ENCODE measurements at regions not wholly inside any gene's neighbourhood (a gene's known extent, or its start where the extent isn't known, plus 50 kb on each side); places are given as distances from the start of the nearest gene placed in this dataset.

GRCh38 chr2:210954386-210954907 lies 398.0 kb downstream of the CPS1 start:
- Histone ChIP-seq H4K8ac (ENCODE audit: extremely low read depth, insufficient read depth, low read length) (no peak overlapping the region), H2AFZ (ENCODE audit: low read length) (no peak overlapping the region), H3K18ac (ENCODE audit: extremely low read depth, low read length) (no peak overlapping the region), H3K36me3 (ENCODE audit: control insufficient read depth in 2 of 4, insufficient read depth in 4 of 4, low read length in 3 of 4) (no peaks in the 10 kb centered on the region), H3K14ac (ENCODE audit: insufficient read length) (no peak overlapping the region), H2BK20ac (ENCODE audit: low read length) (no peak overlapping the region), H3K27ac (ENCODE audit: low read depth, low read length) (no peak overlapping the region), H3K23ac (ENCODE audit: insufficient read length) (no peak overlapping the region), H4K5ac (ENCODE audit: insufficient read length, low read depth, low read length) (no peak overlapping the region), H2BK15ac (ENCODE audit: low read length) (no peak overlapping the region), H3K4me1 (replicated peaks in 1 of 4; ENCODE audit: control insufficient read depth in 3 of 4, insufficient read depth in 4 of 4, low read length in 3 of 4) (no peaks in the 10 kb centered on the region), H4K91ac (replicated peaks; ENCODE audit: insufficient read length, low read length) (no peak overlapping the region), H3K4ac (replicated peaks; ENCODE audit: insufficient read length, low read depth, low read length) (no peak overlapping the region), H3K27me3 (replicated peaks in 1 of 4; ENCODE audit: control insufficient read depth in 3 of 4, extremely low read depth in 1 of 4, insufficient read depth in 3 of 4, low read length in 3 of 4) (no peaks in the 10 kb centered on the region), H3K56ac (replicated peaks; ENCODE audit: insufficient read length, low read depth, low read length) (no peak overlapping the region), H3K9ac (replicated peaks in 1 of 4; ENCODE audit: extremely low read depth in 1 of 4, low read depth in 3 of 4, low read length in 3 of 4) (no peak overlapping the region), H2AK5ac (ENCODE audit: low read depth, low read length) (no peak overlapping the region), H3K79me1 (ENCODE audit: low read depth, low read length) (no peaks in the 10 kb centered on the region), H2BK12ac (ENCODE audit: low read depth, low read length) (no peak overlapping the region), H3K4me2 (ENCODE audit: insufficient read depth in 1 of 2, low read depth in 2 of 2, low read length in 2 of 2) (no peak overlapping the region), H2BK5ac (ENCODE audit: low read depth, low read length) (no peak overlapping the region), H3K4me3 (ENCODE audit: extremely low read depth in 1 of 4, insufficient read depth in 2 of 4, low read depth in 3 of 4, low read length in 4 of 4) (no peak overlapping the region), H4K20me1 (replicated peaks in 1 of 2; ENCODE audit: control insufficient read depth in 1 of 2, insufficient read depth in 2 of 2, low read length in 2 of 2) (no peaks in the 10 kb centered on the region), H3K79me2 (ENCODE audit: control insufficient read depth in 1 of 2, insufficient read depth in 2 of 2, low read length in 2 of 2) (no peaks in the 10 kb centered on the region), H2BK120ac (replicated peaks; ENCODE audit: low read depth, low read length) (no peak overlapping the region), H3K9me3 (ENCODE audit: insufficient read depth in 2 of 2, low read depth in 1 of 2, low read length in 1 of 2) (peaks cover 0 to 8% of the 10 kb centered on the region in 2 experiments; a peak in 1 of 4 replicates), H3K23me2 (ENCODE audit: low read depth, low read length) (no peaks in the 10 kb centered on the region; the same call in 1 of the 2 replicates)
- ChIA-PET CTCF (ENCODE audit: partially characterized antibody) (no interaction called here), POLR2A (ENCODE audit: partially characterized antibody) (no interaction called here)
- 94% methylated on average over 2 of the region's 2 CpGs; no CpG with 5 or more reads in 1 of the 2 experiments for WGBS, 2 experiments (ENCODE audit: extremely low coverage in 1 of 2, insufficient coverage in 1 of 2, insufficient read length in 1 of 2, insufficient replicate concordance in 2 of 2, low coverage in 1 of 2, low lambda C conversion rate in 2 of 2, missing lambda C conversion rate in 1 of 2)
- no peak for TF ChIP-seq SUZ12 (IDR thresholded peaks at IDR 0.05; ENCODE audit: low read length)
- no peak for TF ChIP-seq YY1 (IDR thresholded peaks at IDR 0.05; ENCODE audit: low read depth, low read length)
- TF ChIP-seq ZNF274 (IDR thresholded peaks at IDR 0.05; ENCODE audit: borderline replicate concordance, extremely low read depth, low read length): no peak
- TF ChIP-seq JUND (IDR thresholded peaks at IDR 0.05; ENCODE audit: low read length): no peak
- no peak for FAIRE-seq
- no peak for DNase-seq (ENCODE audit: low read depth in 1 of 2, low spot score in 2 of 2)
